Activated naive CD8-positive, alpha-beta T cell treated with anti-CD3 and anti-CD28 coated beads, Interleukin-2, amount 10 ng/mL, durations not matched to agents 7 days and 5 days (primary cell): ENCODE measurements at regions not wholly inside any gene's neighbourhood (a gene's known extent, or its start where the extent isn't known, plus 50 kb on each side); places are given as distances from the start of the nearest gene placed in this dataset.

ENCODE experiments used
- ATAC-seq: fragments of 150-1000 bp; cut with Tn5 transposase; one replicate; pipeline ENCODE4 v1.10.0; 2021; ENCODE audit warnings: low read depth, moderate library complexity
- POLR2A ChIA-PET: fragments of 350-600 bp; sonication (Branson Sonifier 250); formaldehyde crosslinking; loops from one replicate; lab custom pipeline; 2021; ENCODE audit warnings: antibody characterized with exemption; lab: Charles Lee
- DNase-seq: peaks from one replicate; pipeline ENCODE4 v3.0.0; 2021
- H3K27ac Mint-ChIP-seq: one replicate; pipeline ENCODE4 v1.8.0; 2022; ENCODE audit warnings: mild to moderate bottlenecking, mixed read lengths
- H3K27me3 Mint-ChIP-seq: one replicate; pipeline ENCODE4 v1.8.0; 2022; ENCODE audit warnings: mild to moderate bottlenecking, moderate library complexity, mixed read lengths
- H3K36me3 Mint-ChIP-seq: one replicate; pipeline ENCODE4 v1.8.0; 2021; ENCODE audit warnings: mild to moderate bottlenecking, mixed read lengths
- H3K4me1 Mint-ChIP-seq: one replicate; pipeline ENCODE4 v1.8.0; 2021; ENCODE audit warnings: mixed read lengths
- H3K4me3 Mint-ChIP-seq: one replicate; pipeline ENCODE4 v1.8.0; 2022; ENCODE audit warnings: mild to moderate bottlenecking, moderate library complexity, mixed read lengths
- H3K9me3 Mint-ChIP-seq: one replicate; pipeline ENCODE4 v1.8.0; 2021; ENCODE audit warnings: mixed read lengths

DNA sequence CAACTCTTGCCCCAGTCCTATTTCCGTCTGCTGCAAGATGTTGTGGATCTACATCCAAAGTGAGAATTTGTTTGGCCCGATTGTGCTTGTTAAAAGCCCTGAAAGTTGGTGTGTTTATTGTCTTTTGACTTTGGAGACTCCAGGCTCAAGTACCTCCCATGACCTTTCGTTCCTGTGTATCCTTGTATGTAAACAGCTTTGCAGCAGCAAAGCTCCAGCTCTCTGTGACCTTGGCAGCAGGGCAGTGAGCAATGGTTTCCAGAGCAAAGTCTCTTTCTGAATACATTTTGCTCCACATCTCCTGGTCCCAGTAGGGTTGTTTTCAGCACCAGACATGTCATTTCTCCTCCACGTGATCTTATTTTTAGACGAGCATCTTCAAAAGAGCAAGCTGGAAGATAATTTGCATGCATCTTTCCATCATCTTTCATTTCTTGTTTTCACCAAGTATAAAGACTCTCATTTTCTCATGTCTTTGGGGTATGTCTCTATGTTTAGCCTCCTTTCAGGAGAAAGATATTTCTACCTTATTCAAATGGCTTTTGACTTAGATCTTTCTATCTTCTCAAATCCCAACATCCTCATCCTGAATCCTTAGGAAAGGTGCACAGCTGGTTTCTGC is 68.1 kb upstream of the ERCC6L2 start:
- H3K4me3 Mint-ChIP-seq = no peak overlapping the region
- peaks cover 30% of the 10 kb centered on the region for H3K27me3 Mint-ChIP-seq
- no peak overlapping the region for H3K27ac Mint-ChIP-seq
- DNase-seq (no peak), ATAC-seq (no peak)
- H3K9me3 Mint-ChIP-seq = peaks cover 2% of the 10 kb centered on the region
- POLR2A ChIA-PET = no interaction called here
- H3K4me1 Mint-ChIP-seq = peaks cover 6% of the 10 kb centered on the region
- peaks cover 7% of the 10 kb centered on the region for H3K36me3 Mint-ChIP-seq

DNA sequence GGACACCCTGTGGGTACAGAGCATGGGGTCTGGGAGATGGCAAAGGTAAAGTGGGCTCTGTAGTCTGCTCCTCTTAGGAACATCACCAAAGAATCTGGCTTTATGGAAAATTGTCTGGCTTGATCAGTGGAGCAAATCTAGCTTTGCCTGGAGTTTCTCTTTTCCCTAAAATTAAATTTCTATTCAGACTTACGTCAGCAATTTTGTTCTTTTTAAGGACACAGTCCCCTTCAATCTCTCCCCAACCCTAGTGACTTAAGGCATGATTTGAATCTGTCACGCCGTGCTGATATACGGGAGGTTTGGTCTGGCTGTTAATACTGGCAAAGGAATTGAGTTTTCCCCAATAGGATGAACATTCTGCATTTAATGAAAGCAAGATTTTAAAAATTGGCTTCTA is 72.3 kb upstream of the ERCC6L2 start:
- ATAC-seq = no peak
- POLR2A ChIA-PET = no interaction called here
- peaks cover 45% of the 10 kb centered on the region for H3K27me3 Mint-ChIP-seq
- peaks cover 8% of the 10 kb centered on the region for H3K36me3 Mint-ChIP-seq
- H3K27ac Mint-ChIP-seq = no peak overlapping the region
- H3K4me1 Mint-ChIP-seq = peaks cover 2% of the 10 kb centered on the region
- H3K4me3 Mint-ChIP-seq = no peak overlapping the region
- peaks cover 2% of the 10 kb centered on the region for H3K9me3 Mint-ChIP-seq
- no peak for DNase-seq

DNA sequence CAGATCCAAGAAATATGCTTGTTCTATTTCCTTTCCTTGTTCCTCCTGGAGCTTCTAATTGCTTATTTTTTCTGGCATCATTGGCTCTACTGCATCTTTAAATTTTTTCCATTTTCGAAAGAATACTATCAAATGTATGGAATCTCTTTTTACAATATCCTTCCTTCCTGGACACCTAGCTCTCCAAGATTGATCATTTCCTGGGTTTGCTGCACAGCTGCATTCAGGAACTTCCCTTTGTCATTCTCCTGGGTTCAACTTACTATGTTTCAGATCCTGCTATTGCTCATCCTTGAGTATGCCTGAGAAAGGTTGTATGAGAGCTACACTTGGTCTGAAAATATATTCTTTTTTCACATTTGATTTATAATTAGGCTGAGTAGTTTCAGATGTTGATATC is 73.7 kb upstream of the ERCC6L2 start:
- no peak overlapping the region for H3K27ac Mint-ChIP-seq
- H3K27me3 Mint-ChIP-seq = peaks cover 39% of the 10 kb centered on the region
- H3K4me3 Mint-ChIP-seq = no peak overlapping the region
- peaks cover 2% of the 10 kb centered on the region for H3K4me1 Mint-ChIP-seq
- DNase-seq (no peak), ATAC-seq (no peak)
- H3K9me3 Mint-ChIP-seq = peaks cover 2% of the 10 kb centered on the region
- H3K36me3 Mint-ChIP-seq = peaks cover 4% of the 10 kb centered on the region
- POLR2A ChIA-PET = interaction anchor here (0.6 kb wide), 1 partner anchor 445 kb away, joined by 3 read pairs; no protein-coding TSS in a partner anchor

DNA sequence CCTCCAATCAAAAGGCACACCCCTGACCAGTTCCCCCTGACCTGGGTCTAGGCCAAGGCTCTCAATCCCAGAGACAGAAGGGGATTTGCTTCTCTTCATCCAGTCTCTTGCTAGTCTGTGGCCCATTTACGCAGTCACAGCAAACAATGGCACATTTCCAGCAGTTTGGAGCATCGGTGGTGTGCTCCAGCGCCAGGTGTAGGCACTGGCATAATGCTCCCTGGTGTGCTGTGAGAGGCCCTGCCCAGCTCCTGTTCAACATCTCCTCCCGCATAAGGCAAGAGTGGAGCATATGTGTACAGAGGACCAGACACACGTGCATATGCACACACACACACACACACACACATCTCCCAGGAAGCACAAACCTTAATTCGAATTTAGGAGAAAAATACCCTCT is 79.5 kb upstream of the ERCC6L2 start:
- Mint-ChIP-seq H3K4me3 (no peak overlapping the region), H3K9me3 (peaks cover 4% of the 10 kb centered on the region), H3K27me3 (peaks cover 43% of the 10 kb centered on the region), H3K4me1 (peaks cover 4% of the 10 kb centered on the region), H3K36me3 (peaks cover 2% of the 10 kb centered on the region), H3K27ac (no peak overlapping the region)
- POLR2A ChIA-PET = no interaction called here
- ATAC-seq = no peak
- no peak for DNase-seq

DNA sequence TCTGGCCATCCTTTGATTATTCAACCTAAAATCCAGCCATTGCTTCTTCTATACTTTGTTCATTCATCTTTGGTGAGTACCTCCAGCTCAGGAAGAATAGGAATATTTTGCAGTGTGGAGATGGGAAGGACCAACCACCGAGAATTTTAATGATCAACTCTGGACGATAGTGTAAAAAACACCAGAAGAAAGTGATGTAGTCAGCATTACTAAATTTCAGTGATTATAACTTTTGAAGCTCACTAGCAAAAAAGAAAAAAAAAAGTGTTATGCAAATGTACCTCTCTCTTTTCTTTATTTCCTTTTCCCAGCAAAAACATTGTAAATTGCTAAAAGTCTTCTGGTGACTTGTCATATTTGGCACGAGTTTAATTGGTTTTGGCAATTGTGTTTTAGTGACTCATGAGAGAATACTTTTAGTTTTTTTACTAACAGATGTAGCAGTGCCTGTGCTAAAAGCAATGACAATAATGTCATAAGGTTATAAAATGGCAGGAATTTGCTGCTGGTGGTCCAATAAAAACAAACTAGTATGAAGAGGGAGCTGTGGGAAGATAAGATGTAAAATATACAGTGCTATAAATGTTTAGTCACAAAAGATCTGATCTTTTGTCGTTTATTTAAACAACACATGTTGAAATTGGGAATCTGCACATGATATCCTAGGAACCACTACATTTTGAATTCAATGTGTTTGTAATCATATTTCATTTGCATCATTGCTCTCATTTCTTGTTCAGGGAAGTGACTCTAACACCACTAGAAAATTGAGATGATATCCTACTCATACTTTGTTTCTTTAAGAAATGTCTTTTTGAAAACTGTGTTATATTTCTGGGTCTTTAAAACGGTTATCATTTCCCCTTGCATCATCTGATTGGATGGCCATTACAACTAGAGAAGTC is 81.3 kb upstream of the ERCC6L2 start:
- no peak overlapping the region for H3K4me3 Mint-ChIP-seq
- H3K36me3 Mint-ChIP-seq = peaks cover 5% of the 10 kb centered on the region
- no peak overlapping the region for H3K27ac Mint-ChIP-seq
- peaks cover 31% of the 10 kb centered on the region for H3K27me3 Mint-ChIP-seq
- DNase-seq (no peak), ATAC-seq (no peak)
- H3K9me3 Mint-ChIP-seq = peaks cover 6% of the 10 kb centered on the region
- POLR2A ChIA-PET = no interaction called here
- peaks cover 4% of the 10 kb centered on the region for H3K4me1 Mint-ChIP-seq

DNA sequence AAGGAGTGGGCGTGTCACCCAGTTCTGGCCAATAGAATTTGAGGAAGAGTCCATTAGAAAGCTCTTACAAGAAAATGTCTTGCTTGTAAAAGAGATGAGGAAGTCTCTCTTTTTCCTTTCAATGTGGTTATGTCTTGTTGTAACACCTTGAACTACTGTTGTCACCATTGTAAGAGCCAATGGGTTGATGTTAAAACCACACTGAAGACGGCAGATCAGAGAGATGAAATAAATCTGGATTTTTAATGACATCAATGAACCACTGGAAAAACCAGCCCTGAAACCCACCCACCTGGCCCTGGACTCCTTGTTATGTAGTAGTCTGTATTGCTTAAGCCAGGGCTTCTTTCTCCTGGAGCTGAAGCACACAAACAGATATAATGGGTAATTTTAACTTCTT is 83.8 kb upstream of the ERCC6L2 start:
- peaks cover 6% of the 10 kb centered on the region for H3K9me3 Mint-ChIP-seq
- H3K27me3 Mint-ChIP-seq = peaks cover 21% of the 10 kb centered on the region
- ATAC-seq = no peak
- POLR2A ChIA-PET = no interaction called here
- no peak overlapping the region for H3K4me3 Mint-ChIP-seq
- H3K27ac Mint-ChIP-seq = no peak overlapping the region
- H3K36me3 Mint-ChIP-seq = peaks cover 3% of the 10 kb centered on the region
- H3K4me1 Mint-ChIP-seq = peaks cover 9% of the 10 kb centered on the region
- no peak for DNase-seq

DNA sequence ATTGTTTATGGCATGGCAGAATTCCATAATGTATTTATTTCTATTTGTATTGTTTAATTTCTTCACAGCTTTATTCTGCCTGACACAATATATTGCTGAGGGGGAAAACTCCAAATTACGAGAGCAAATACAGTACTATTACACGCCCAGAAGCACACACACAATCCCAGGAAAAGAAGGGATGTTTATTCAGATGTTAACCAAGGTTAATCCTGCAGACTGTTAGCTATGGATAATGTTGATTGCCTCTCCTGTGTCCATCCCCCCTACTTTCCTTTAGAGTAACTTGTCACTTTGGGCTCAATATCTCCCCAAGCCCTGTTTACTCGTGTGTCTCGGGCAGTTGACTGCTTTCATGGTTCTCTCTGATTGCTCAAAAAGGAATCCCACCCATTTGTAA is 84.2 kb upstream of the ERCC6L2 start:
- peaks cover 3% of the 10 kb centered on the region for H3K36me3 Mint-ChIP-seq
- ATAC-seq = no peak
- peaks cover 9% of the 10 kb centered on the region for H3K4me1 Mint-ChIP-seq
- H3K9me3 Mint-ChIP-seq = peaks cover 6% of the 10 kb centered on the region
- no peak overlapping the region for H3K4me3 Mint-ChIP-seq
- no peak for DNase-seq
- H3K27me3 Mint-ChIP-seq = peaks cover 20% of the 10 kb centered on the region
- POLR2A ChIA-PET = no interaction called here
- H3K27ac Mint-ChIP-seq = no peak overlapping the region

DNA sequence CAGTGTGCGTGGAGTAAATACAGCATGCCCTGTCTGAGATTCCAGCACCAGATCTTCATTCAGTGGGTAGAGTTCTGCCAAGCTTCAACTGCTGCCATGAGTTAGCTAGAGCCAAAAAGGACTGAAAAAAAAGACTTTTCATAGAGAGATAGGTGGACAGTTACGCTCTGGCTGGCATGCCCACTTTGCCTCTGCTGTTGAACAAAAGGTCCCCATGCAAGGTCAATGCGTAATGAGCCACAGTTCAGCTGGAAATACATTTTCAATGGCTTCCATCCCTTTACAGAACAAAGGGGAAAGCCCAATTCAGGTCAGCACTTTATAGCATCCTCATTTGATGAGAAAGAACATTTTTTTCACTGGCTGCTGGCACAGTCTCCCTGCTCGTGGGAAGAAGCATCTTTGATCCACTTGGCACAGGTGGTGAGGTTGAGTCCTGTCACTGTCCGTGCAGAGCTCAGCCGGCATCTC is 86.9 kb upstream of the ERCC6L2 start:
- Mint-ChIP-seq H3K36me3 (peaks cover 3% of the 10 kb centered on the region), H3K27me3 (peaks cover 2% of the 10 kb centered on the region), H3K4me3 (no peak overlapping the region), H3K9me3 (peaks cover 6% of the 10 kb centered on the region), H3K27ac (no peak overlapping the region), H3K4me1 (peaks cover 9% of the 10 kb centered on the region)
- no peak for ATAC-seq
- POLR2A ChIA-PET = no interaction called here
- no peak for DNase-seq

DNA sequence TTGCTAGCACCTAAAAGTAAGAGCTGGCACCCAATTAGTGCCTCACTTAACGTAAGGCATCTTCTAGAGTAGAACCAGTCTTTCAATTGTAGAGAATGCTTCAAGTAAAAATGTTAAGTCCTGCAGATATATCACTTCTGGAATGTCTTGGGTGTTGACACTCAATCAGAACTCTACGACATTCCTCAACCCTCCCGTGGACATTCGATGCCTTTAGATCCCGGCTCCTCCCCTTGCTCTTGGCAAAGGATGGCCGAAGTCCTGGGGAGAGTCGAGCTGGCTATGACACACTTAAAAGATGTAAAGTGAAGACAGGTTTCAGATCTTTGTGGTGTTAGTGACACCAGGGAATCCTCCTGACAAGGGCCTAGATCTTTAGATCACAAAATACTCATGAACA is 87.5 kb upstream of the ERCC6L2 start:
- peaks cover 3% of the 10 kb centered on the region for H3K36me3 Mint-ChIP-seq
- H3K9me3 Mint-ChIP-seq = peaks cover 6% of the 10 kb centered on the region
- DNase-seq = no peak
- no peak for ATAC-seq
- POLR2A ChIA-PET = no interaction called here
- peaks cover 2% of the 10 kb centered on the region for H3K27me3 Mint-ChIP-seq
- H3K4me3 Mint-ChIP-seq = no peak overlapping the region
- peaks cover 9% of the 10 kb centered on the region for H3K4me1 Mint-ChIP-seq
- H3K27ac Mint-ChIP-seq = no peak overlapping the region

DNA sequence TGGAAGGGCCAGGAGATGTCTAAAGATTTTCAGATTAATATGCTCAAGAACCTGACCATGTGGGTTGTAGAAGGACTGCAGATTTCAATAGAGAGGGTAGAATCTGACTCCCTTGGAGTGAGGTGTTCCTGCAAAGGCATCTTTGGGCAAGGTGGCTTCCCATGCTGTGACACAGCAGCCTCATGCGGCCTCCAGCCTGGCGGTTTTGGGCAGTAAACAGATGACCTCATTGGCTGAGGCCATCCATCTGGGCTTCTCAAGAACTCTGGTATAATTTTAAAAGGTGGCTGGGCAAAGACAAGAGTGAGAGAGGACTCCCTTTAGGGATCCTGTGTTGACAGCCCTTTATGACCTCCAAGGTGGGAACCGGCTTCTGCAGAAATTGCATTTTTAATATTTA is 90.3 kb upstream of the ERCC6L2 start:
- POLR2A ChIA-PET = no interaction called here
- H3K27me3 Mint-ChIP-seq = no peaks in the 10 kb centered on the region
- ATAC-seq (no peak), DNase-seq (no peak)
- no peak overlapping the region for H3K27ac Mint-ChIP-seq
- H3K9me3 Mint-ChIP-seq = peaks cover 2% of the 10 kb centered on the region
- peaks cover 3% of the 10 kb centered on the region for H3K36me3 Mint-ChIP-seq
- peaks cover 7% of the 10 kb centered on the region for H3K4me1 Mint-ChIP-seq
- no peak overlapping the region for H3K4me3 Mint-ChIP-seq

DNA sequence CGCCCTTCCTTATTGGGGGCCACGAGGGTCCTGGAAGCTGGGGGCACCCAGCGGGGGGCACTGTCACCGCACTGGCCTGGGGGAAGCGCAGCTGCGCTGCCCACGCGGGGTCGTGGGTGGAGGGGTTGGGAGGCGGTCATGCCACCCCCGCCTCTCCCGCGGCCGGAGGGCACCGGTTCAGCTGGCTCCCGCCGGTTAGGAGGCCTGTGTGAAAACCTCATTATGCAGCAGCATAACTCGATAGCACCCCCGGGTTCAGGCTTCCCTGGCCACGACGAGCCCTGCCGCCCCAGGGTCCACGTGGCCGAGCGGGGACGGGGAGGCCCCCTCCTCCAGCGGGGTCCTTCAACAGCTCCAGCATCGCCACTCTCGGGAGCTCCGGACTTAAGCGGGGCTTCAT is 91.2 kb upstream of the ERCC6L2 start:
- POLR2A ChIA-PET = no interaction called here
- Mint-ChIP-seq H3K9me3 (no peaks in the 10 kb centered on the region), H3K4me3 (no peak overlapping the region), H3K4me1 (peaks cover 7% of the 10 kb centered on the region), H3K27ac (no peak overlapping the region), H3K27me3 (no peaks in the 10 kb centered on the region), H3K36me3 (no peaks in the 10 kb centered on the region)
- DNase-seq (no peak), ATAC-seq (no peak)

DNA sequence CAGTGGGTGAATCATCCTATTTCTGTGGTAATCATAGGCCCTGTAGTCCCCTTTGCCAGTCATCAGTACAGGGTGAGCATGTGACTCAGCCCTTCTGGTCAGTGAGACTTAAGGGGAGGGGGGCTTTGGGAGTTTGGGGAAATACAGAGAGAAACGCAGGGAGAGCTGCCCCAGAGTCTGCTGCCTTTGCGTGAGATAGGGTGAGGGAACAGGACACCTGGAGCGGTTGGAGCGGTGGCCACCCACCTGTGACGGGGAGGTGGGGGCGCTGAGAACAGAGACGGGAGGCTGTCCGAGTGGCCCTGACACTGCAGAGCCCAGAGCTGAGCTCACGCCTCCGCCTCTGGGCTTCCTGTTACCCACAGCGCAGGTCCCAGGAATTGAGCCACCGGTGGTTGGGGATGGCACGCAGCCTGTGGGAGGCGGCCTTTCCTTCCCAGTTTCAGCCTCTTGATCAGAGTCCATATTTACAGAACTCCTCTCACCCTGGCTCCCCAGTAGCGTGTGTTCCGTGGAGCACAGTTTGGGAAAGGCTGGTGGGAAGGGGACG is 92.0 kb upstream of the ERCC6L2 start:
- Mint-ChIP-seq H3K4me3 (no peak overlapping the region), H3K27ac (no peak overlapping the region), H3K36me3 (no peaks in the 10 kb centered on the region), H3K4me1 (peaks cover 7% of the 10 kb centered on the region), H3K9me3 (no peaks in the 10 kb centered on the region), H3K27me3 (no peaks in the 10 kb centered on the region)
- POLR2A ChIA-PET = no interaction called here
- no peak for ATAC-seq
- DNase-seq = no peak

DNA sequence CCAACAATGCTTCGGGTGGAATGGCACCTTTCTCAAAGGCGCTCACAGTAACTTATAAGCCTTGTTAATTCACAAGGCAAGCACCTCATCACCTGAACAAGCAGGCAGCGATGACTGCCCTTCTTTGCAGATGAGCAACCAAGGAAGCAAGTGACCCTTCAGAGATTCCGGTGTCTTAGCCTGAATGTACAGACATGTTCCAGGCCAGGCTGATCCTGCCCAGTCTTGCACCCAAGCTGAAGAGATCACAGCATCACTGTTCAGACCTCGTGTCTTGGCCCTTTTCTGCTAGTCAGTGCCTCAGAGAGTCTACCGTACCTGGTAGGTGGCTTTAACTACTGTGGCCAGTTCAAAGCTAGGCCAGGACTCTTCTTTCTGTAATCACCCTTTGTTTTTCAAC is 94.7 kb upstream of the ERCC6L2 start:
- Mint-ChIP-seq H3K4me1 (no peaks in the 10 kb centered on the region), H3K36me3 (no peaks in the 10 kb centered on the region), H3K9me3 (no peaks in the 10 kb centered on the region), H3K4me3 (no peak overlapping the region), H3K27me3 (peaks cover 2% of the 10 kb centered on the region), H3K27ac (no peak overlapping the region)
- no peak for DNase-seq
- POLR2A ChIA-PET = interaction anchor here (0.6 kb wide), 1 partner anchor 13 kb away, joined by 3 read pairs; no protein-coding TSS in a partner anchor
- ATAC-seq = no peak
